HL-60 (cell line): ENCODE measurements at regions not wholly inside any gene's neighbourhood (a gene's known extent, or its start where the extent isn't known, plus 50 kb on each side); places are given as distances from the start of the nearest gene placed in this dataset.

Experiments used
- CTCF ChIP-seq: IDR thresholded peaks from one replicate; pipeline ENCODE4 v1.5.1; 2011; ENCODE audit warnings: low read length, control low read depth, inconsistent platforms; ENCODE audit not compliant: insufficient read depth
- GABPA ChIP-seq: IDR thresholded peaks from 2 replicates; pipeline ENCODE4 v1.6.1; 2012; ENCODE audit warnings: low read depth
- POLR2AphosphoS5 ChIP-seq: IDR thresholded peaks from 2 replicates; pipeline ENCODE4 v1.6.1; 2012; ENCODE audit warnings: low read depth
- SPI1 ChIP-seq: IDR thresholded peaks from 2 replicates; pipeline ENCODE4 v1.6.1; 2012; ENCODE audit warnings: low read depth, mild to moderate bottlenecking, borderline replicate concordance

- no peak for TF ChIP-seq POLR2AphosphoS5
- no peak for TF ChIP-seq CTCF
- no peak for TF ChIP-seq GABPA
- no peak for TF ChIP-seq SPI1
These were observed 418.7 kb upstream of the SGO1 start for GRCh38 chr3:20604659-20605058.
